ENCODE measurements at regions not wholly inside any gene's neighbourhood (a gene's known extent, or its start where the extent isn't known, plus 50 kb on each side); places are given as distances from the start of the nearest gene placed in this dataset.

- Histone ChIP-seq H3K4me1 (ENCODE audit: low read depth) (no peaks in the 10 kb centered on the region), H3K36me3 (no peaks in the 10 kb centered on the region), H3K27me3 (no peaks in the 10 kb centered on the region), H3K27ac (no peak overlapping the region), H3K4me3 (no peak overlapping the region), H3K9me3 (ENCODE audit: low read depth) (no peaks in the 10 kb centered on the region)
- no peak for TF ChIP-seq CTCF (IDR thresholded peaks at IDR 0.05; ENCODE audit: low read depth, low read length)
- no peak for DNase-seq (ENCODE audit: low read depth in 1 of 2, low spot score in 1 of 2)
Observed at GRCh38 chrX:74180716-74181115, 123.3 kb upstream of the ZCCHC13 start.

DNA sequence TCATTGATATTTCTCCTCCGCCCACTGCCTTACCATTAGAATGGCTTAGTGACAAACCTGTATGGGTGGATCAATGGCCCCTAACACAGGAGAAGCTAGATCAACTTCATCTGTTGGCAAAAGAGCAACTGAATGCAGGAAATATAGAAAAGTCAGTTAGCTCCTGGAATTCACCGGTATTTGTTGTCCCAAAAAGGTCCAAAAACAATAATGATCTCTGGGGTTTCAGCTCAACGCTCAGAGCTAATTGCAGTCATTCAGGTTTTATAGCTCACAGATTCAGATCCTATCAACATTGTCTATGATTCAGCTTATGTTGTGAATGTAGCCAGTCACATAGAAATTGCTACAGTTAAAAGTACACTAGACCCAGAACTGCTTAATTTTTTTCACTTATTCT lies 124.0 kb upstream of the ZCCHC13 start:
- DNase-seq (ENCODE audit: low read depth in 1 of 2, low spot score in 1 of 2) = no peak
- Histone ChIP-seq H3K4me1 (ENCODE audit: low read depth) (no peaks in the 10 kb centered on the region), H3K27ac (no peak overlapping the region), H3K27me3 (no peaks in the 10 kb centered on the region), H3K9me3 (ENCODE audit: low read depth) (no peaks in the 10 kb centered on the region), H3K4me3 (no peak overlapping the region), H3K36me3 (no peaks in the 10 kb centered on the region)
- no peak for TF ChIP-seq CTCF (IDR thresholded peaks at IDR 0.05; ENCODE audit: low read depth, low read length)

GRCh38 chrX:74179499-74179898 lies 124.5 kb upstream of the ZCCHC13 start:
- Histone ChIP-seq H3K27me3 (no peaks in the 10 kb centered on the region), H3K9me3 (ENCODE audit: low read depth) (no peaks in the 10 kb centered on the region), H3K4me1 (ENCODE audit: low read depth) (no peaks in the 10 kb centered on the region), H3K27ac (no peak overlapping the region), H3K4me3 (no peak overlapping the region), H3K36me3 (no peaks in the 10 kb centered on the region)
- DNase-seq (ENCODE audit: low read depth in 1 of 2, low spot score in 1 of 2) = no peak
- TF ChIP-seq CTCF (IDR thresholded peaks at IDR 0.05; ENCODE audit: low read depth, low read length) = no peak

DNA sequence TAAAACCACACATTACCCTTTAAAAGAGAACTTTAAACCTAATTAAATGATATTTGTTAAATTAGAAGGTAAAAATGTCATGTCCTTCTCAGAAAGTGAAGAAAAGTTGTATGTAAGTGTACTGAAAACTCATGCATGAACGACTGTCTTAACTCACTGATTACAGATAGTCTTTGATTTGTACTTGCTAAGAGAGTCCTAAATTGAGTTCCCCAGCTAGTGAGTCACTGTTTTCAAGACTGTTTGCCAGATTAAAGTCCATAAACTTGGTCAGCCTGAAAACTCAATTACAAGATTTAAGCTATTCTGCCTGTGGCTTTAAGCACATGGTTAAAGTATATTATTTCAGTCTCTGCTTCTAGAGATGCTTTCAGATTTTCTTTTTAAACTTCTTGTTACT lies 124.9 kb upstream of the ZCCHC13 start:
- peak in 1 of 2 donors; percentile 43 for DNase-seq (ENCODE audit: low read depth in 1 of 2, low spot score in 1 of 2)
- H3K4me3 ChIP-seq = no peak overlapping the region
- H3K4me1 ChIP-seq (ENCODE audit: low read depth) = no peaks in the 10 kb centered on the region
- H3K36me3 ChIP-seq = no peaks in the 10 kb centered on the region
- H3K27ac ChIP-seq = no peak overlapping the region
- H3K9me3 ChIP-seq (ENCODE audit: low read depth) = no peaks in the 10 kb centered on the region
- TF ChIP-seq CTCF (IDR thresholded peaks at IDR 0.05; ENCODE audit: low read depth, low read length) = no peak
- H3K27me3 ChIP-seq = no peaks in the 10 kb centered on the region

DNA sequence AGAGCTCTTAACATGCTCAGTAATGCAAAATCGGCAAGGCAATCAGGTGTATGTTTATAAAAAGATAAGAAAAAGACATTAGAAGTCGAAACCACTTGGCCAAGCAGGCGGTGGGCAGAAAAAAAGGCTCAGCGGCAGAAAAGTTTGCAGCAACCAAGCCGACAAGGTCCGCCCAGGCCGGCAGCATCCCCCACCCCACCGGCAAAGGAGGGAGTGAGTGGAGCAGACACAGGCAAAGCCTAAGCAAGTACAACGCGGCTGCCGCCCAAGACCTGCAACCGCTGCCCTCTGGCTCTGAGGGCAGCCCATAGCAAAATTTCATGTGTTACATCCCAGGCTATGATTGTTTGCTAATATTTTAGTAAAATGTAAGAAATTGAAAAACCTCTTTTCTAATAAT lies 125.4 kb upstream of the ZCCHC13 start:
- Histone ChIP-seq H3K4me1 (ENCODE audit: low read depth) (no peaks in the 10 kb centered on the region), H3K9me3 (ENCODE audit: low read depth) (no peaks in the 10 kb centered on the region), H3K27me3 (no peaks in the 10 kb centered on the region), H3K27ac (no peak overlapping the region), H3K4me3 (no peak overlapping the region), H3K36me3 (no peaks in the 10 kb centered on the region)
- TF ChIP-seq CTCF (IDR thresholded peaks at IDR 0.05; ENCODE audit: low read depth, low read length) = no peak
- peak in 1 of 2 donors; percentile 22 for DNase-seq (ENCODE audit: low read depth in 1 of 2, low spot score in 1 of 2)

DNA sequence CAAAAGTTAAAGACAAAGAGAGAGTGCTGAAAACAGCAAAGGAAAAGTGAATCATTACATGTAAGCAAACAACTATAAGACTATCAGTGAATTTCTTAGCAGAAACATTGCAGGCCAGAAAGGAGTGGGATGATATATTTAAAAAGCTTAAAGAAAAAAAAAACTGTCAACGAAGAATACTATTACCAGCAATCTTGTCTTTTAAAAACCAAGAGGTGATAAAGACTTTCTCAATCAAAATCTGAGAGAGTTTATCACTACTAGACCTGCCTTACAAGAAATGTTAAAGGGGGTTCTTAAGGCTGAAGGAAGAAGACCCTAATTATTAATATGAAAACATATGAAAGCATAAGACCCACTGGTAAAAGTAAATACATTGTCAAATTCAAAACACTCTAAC lies 132.5 kb upstream of the ZCCHC13 start:
- no peaks in the 10 kb centered on the region for H3K27me3 ChIP-seq
- no peak overlapping the region for H3K27ac ChIP-seq
- H3K9me3 ChIP-seq (ENCODE audit: low read depth) = peaks cover 3% of the 10 kb centered on the region
- no peak for TF ChIP-seq CTCF (IDR thresholded peaks at IDR 0.05; ENCODE audit: low read depth, low read length)
- H3K36me3 ChIP-seq = no peaks in the 10 kb centered on the region
- no peak overlapping the region for H3K4me3 ChIP-seq
- no peaks in the 10 kb centered on the region for H3K4me1 ChIP-seq (ENCODE audit: low read depth)
- no peak for DNase-seq (ENCODE audit: low read depth in 1 of 2, low spot score in 1 of 2)
